ENCODE measurements at regions not wholly inside any gene's neighbourhood (a gene's known extent, or its start where the extent isn't known, plus 50 kb on each side); places are given as distances from the start of the nearest gene placed in this dataset.

DNA sequence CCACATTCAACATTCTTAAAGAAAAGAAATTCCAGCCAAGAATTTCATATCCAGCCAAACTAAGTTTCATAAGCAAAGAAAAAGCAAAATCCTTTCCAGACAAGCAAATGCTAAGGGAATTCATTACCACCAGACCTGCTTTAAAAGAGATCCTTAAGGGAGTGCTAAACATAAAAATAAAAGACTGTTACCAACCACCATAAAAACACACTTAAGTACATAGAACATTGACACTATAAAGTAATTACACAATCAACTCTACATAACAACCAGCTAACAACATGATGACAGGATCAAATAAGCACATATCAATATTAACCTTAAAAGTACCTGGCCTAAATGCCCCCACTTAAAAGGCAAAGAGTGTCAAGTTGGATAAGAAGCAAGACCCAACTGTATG, 153.5 kb downstream of the FTCDNL1 start:
- Histone ChIP-seq H2AFZ (ENCODE audit: low read length) (no peak overlapping the region), H3K79me2 (ENCODE audit: insufficient read depth, low read length) (no peaks in the 10 kb centered on the region), H3K4me1 (ENCODE audit: insufficient read depth, low read length) (no peaks in the 10 kb centered on the region), H3K9ac (ENCODE audit: insufficient read depth, low read depth, low read length) (no peak overlapping the region), H3K27me3 (ENCODE audit: control insufficient read depth in 1 of 2, insufficient read depth in 2 of 2, low read length in 2 of 2) (no peaks in the 10 kb centered on the region), H4K20me1 (ENCODE audit: insufficient read depth, low read length) (no peaks in the 10 kb centered on the region), H3K9me3 (ENCODE audit: low read length) (no peaks in the 10 kb centered on the region), H3K4me3 (replicated peaks in 1 of 3; ENCODE audit: insufficient read depth in 1 of 3, low read depth in 2 of 3, low read length in 3 of 3) (no peak overlapping the region), H3K36me3 (replicated peaks in 1 of 2; ENCODE audit: control insufficient read depth in 1 of 2, insufficient read depth in 2 of 2, low read length in 2 of 2) (no peaks in the 10 kb centered on the region), H3K27ac (ENCODE audit: extremely low read length, insufficient read depth, low read length) (no peak overlapping the region), H3K4me2 (ENCODE audit: low read depth, low read length) (no peak overlapping the region)
- DNase-seq (ENCODE audit: low spot score) (no peak), FAIRE-seq (no peak), ATAC-seq (no peak)
- ChIA-PET CTCF (ENCODE audit: low intra/inter-chr PET ratio, low total read pairs) (no interaction called here), POLR2A (no interaction called here)
- in situ Hi-C loops (cut with HindIII; ENCODE audit: extremely low pct_ligation_motif_present, low pct_unique_long_range_greater_than_20kb), result no loop called here
- BruUV-seq (replicated peaks), result no TSS peak
- intact Hi-C loops (cut with micrococcal nuclease; ENCODE audit: unreplicated experiment), result no loop called here
- TF ChIP-seq MZF1 (CRISPR knock-in tag; IDR thresholded peaks at IDR 0.05; ENCODE audit: borderline replicate concordance) (no peak), ZNF749 (CRISPR knock-in tag; IDR thresholded peaks at IDR 0.05; ENCODE audit: borderline replicate concordance) (no peak), ZKSCAN1 (IDR thresholded peaks at IDR 0.05; ENCODE audit: low read length) (no peak), ZFP36 (IDR thresholded peaks at IDR 0.05; ENCODE audit: borderline replicate concordance, low read depth, low read length, partially characterized antibody) (no peak), AGO2 (optimal IDR thresholded peaks at IDR 0.05; ENCODE audit: low read depth, low read length) (no peak), ZNF264 (CRISPR knock-in tag; IDR thresholded peaks at IDR 0.05) (no peak), PAF1 (CRISPR knock-in tag; IDR thresholded peaks at IDR 0.05) (no peak), SP140L (CRISPR knock-in tag; IDR thresholded peaks at IDR 0.05; ENCODE audit: borderline replicate concordance) (no peak), ZNF224 (CRISPR knock-in tag; IDR thresholded peaks at IDR 0.05) (no peak), ATF1 (CRISPR knock-in tag; IDR thresholded peaks at IDR 0.05) (no peak)
- TF ChIP-seq, protein P1, sequence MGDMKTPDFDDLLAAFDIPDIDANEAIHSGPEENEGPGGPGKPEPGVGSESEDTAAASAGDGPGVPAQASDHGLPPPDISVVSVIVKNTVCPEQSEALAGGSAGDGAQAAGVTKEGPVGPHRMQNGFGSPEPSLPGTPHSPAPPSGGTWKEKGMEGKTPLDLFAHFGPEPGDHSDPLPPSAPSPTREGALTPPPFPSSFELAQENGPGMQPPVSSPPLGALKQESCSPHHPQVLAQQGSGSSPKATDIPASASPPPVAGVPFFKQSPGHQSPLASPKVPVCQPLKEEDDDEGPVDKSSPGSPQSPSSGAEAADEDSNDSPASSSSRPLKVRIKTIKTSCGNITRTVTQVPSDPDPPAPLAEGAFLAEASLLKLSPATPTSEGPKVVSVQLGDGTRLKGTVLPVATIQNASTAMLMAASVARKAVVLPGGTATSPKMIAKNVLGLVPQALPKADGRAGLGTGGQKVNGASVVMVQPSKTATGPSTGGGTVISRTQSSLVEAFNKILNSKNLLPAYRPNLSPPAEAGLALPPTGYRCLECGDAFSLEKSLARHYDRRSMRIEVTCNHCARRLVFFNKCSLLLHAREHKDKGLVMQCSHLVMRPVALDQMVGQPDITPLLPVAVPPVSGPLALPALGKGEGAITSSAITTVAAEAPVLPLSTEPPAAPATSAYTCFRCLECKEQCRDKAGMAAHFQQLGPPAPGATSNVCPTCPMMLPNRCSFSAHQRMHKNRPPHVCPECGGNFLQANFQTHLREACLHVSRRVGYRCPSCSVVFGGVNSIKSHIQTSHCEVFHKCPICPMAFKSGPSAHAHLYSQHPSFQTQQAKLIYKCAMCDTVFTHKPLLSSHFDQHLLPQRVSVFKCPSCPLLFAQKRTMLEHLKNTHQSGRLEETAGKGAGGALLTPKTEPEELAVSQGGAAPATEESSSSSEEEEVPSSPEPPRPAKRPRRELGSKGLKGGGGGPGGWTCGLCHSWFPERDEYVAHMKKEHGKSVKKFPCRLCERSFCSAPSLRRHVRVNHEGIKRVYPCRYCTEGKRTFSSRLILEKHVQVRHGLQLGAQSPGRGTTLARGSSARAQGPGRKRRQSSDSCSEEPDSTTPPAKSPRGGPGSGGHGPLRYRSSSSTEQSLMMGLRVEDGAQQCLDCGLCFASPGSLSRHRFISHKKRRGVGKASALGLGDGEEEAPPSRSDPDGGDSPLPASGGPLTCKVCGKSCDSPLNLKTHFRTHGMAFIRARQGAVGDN (CRISPR knock-in tag; IDR thresholded peaks at IDR 0.05), result no peak
- TF ChIP-seq, protein P2, sequence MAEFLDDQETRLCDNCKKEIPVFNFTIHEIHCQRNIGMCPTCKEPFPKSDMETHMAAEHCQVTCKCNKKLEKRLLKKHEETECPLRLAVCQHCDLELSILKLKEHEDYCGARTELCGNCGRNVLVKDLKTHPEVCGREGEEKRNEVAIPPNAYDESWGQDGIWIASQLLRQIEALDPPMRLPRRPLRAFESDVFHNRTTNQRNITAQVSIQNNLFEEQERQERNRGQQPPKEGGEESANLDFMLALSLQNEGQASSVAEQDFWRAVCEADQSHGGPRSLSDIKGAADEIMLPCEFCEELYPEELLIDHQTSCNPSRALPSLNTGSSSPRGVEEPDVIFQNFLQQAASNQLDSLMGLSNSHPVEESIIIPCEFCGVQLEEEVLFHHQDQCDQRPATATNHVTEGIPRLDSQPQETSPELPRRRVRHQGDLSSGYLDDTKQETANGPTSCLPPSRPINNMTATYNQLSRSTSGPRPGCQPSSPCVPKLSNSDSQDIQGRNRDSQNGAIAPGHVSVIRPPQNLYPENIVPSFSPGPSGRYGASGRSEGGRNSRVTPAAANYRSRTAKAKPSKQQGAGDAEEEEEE (CRISPR knock-in tag; IDR thresholded peaks at IDR 0.05; ENCODE audit: borderline replicate concordance), result no peak
- TF ChIP-seq, protein P3, sequence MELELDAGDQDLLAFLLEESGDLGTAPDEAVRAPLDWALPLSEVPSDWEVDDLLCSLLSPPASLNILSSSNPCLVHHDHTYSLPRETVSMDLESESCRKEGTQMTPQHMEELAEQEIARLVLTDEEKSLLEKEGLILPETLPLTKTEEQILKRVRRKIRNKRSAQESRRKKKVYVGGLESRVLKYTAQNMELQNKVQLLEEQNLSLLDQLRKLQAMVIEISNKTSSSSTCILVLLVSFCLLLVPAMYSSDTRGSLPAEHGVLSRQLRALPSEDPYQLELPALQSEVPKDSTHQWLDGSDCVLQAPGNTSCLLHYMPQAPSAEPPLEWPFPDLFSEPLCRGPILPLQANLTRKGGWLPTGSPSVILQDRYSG (CRISPR knock-in tag; IDR thresholded peaks at IDR 0.05), result no peak
- TF ChIP-seq, protein P4, sequence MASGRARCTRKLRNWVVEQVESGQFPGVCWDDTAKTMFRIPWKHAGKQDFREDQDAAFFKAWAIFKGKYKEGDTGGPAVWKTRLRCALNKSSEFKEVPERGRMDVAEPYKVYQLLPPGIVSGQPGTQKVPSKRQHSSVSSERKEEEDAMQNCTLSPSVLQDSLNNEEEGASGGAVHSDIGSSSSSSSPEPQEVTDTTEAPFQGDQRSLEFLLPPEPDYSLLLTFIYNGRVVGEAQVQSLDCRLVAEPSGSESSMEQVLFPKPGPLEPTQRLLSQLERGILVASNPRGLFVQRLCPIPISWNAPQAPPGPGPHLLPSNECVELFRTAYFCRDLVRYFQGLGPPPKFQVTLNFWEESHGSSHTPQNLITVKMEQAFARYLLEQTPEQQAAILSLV (CRISPR knock-in tag; IDR thresholded peaks at IDR 0.05; ENCODE audit: borderline replicate concordance), result no peak
- TF ChIP-seq, protein P5, sequence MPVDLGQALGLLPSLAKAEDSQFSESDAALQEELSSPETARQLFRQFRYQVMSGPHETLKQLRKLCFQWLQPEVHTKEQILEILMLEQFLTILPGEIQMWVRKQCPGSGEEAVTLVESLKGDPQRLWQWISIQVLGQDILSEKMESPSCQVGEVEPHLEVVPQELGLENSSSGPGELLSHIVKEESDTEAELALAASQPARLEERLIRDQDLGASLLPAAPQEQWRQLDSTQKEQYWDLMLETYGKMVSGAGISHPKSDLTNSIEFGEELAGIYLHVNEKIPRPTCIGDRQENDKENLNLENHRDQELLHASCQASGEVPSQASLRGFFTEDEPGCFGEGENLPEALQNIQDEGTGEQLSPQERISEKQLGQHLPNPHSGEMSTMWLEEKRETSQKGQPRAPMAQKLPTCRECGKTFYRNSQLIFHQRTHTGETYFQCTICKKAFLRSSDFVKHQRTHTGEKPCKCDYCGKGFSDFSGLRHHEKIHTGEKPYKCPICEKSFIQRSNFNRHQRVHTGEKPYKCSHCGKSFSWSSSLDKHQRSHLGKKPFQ (CRISPR knock-in tag; IDR thresholded peaks at IDR 0.05; ENCODE audit: insufficient replicate concordance), result no peak
